Erythroblast (primary cell): ENCODE measurements at regions not wholly inside any gene's neighbourhood (a gene's known extent, or its start where the extent isn't known, plus 50 kb on each side); places are given as distances from the start of the nearest gene placed in this dataset.

ENCODE experiments used
- DNase-seq, 2 experiments: peaks; one replicate each; lab custom pipeline; 2025; lab: John Stamatoyannopoulos, UW
- GATA1 ChIP-seq: IDR thresholded peaks from 2 replicates; pipeline ENCODE4 v1.6.1; 2011; ENCODE audit warnings: low read depth, mild to moderate bottlenecking, control low read depth, low read length, moderate library complexity
- POLR2A ChIP-seq: IDR thresholded peaks from 2 replicates; pipeline ENCODE4 v1.6.1; 2011; ENCODE audit warnings: mild to moderate bottlenecking, low read length

DNA sequence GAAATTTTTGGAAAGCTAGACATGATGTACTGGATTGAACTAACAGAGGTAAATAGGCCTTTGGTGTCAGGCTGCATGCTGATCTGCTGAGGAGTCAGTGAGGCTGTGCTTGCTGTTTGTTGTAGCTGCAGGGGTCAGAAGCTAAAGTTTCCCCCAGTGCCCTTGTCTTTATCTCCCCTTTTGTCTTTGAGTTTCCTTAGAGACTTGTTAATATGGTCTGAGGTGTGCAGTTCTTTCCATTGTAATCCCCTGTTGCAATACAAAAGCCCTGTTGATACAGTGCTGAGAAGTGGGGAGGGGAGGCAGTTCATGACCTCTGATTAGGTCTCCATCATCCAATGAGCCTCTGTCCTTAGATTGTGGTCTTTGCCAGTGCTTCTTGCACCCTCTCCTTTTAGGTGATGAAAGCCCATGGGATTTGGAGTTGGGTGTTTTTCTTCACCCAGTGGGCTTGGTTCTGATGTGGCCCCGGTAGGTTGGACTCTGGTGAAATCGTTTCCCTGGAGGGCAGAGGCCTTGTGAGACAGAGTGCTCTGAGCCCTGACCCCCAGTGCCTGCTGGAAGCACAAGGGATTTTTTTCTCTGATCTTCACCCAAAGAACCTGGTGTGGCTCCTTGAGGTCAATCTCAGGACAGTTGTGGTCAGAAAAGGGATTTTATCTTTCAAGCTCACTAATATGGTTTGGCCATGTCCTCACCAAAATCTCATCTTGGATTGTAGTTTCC is 163.1 kb downstream of the TMEM18 start:
- no peak for DNase-seq
- TF ChIP-seq POLR2A (no peak), GATA1 (no peak)

DNA sequence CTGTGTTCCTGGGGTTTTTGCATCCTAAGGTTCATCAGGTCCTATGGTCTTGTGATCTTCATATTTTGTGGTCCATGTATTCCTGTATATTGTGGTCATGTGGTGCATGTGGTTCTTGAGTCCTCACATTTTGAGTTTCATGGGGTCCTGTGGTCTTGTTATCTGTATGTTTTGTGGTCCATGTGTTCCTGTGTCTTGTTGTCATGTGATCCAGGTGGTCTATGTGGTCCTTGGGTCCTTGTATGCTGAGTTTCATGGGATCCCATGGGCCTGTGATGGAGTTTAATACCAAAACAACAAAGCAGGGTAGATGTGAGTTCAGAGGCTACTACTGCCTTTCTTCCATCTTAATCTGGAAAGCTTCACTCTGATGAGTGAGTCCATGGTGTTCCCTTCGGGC is 166.4 kb downstream of the TMEM18 start:
- DNase-seq = no peak
- TF ChIP-seq GATA1 = no peak
- TF ChIP-seq POLR2A = no peak

DNA sequence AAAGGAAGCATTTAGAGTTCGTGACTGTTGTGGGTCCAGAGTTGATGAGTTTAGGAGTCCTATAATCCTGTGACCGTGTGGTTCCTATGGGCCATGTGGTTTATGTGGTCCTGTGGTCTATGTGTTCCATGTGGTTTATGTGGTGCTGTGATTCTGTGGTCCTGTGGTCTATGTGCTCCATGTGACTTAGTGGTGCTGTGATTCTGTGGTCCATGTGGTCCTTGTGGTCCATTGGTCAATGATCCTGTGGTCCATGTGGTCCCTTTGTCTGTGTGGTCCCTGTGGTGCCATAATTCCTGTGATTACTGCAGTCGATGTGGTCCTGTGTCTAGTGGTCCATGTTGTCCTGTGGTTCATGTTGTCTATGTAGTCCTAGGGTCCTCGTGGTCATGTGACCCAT is 167.3 kb downstream of the TMEM18 start:
- TF ChIP-seq POLR2A (no peak), GATA1 (no peak)
- DNase-seq = no peak

DNA sequence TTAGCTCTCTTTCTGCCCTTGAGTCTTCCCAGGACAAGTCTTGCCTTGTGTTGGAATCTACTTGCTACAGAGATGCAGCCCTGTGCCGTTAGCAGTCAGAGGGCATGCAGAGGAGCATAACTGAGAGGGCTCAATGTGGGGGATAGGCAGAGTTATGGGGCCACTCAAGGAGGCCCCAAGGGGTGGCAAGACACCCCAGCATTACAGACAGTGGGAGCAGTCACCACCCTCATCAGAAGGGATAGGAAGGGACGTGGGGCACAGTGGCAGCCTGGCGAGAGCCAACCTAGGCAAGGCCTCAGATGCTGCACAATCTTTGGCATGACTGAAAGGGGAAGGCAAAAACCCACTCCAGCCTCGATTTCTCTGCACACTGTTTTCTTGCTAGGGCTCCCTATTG is 169.1 kb downstream of the TMEM18 start:
- DNase-seq = no peak
- no peak for TF ChIP-seq POLR2A

DNA sequence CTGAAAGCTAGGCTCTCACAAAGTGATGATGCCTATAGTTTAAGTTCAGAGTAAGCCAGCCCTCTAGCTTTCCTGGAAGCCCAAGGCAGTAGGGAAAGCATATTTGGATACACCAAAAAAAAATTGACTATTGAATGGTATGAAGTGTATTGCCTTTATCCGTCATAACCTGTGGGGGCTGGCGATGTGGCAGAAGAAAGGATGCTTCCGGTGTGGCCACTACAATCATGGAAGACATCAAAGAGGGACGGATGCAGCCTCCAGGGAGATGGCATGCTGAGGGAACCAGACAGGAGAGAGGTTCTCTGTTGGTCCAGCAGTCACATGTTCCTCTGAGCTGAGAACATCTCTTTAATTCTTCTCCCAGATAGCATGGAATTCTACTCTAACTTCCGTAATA is 170.3 kb downstream of the TMEM18 start:
- no peak for DNase-seq
- no peak for TF ChIP-seq POLR2A
- TF ChIP-seq GATA1 = no peak

DNA sequence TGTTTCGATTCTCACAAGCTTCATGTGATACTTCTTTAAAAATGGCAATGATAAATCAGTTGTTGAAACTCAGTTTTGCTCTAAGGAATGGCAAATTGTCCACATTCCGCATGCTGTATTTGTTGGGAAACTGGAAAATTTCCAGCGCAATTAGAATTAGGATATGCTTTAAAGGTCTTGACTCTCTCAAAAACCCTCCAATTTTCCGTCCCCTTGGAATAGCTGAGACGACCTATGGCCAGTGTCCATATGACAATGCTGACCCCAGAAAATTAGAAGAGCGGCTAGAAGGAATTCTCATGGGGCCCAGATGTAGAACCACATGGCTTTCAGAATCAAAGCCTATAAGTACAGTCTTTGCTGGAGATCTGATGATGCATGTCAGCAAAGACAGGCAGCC is 170.8 kb downstream of the TMEM18 start:
- no peak for DNase-seq
- TF ChIP-seq GATA1 = no peak
- TF ChIP-seq POLR2A = no peak

DNA sequence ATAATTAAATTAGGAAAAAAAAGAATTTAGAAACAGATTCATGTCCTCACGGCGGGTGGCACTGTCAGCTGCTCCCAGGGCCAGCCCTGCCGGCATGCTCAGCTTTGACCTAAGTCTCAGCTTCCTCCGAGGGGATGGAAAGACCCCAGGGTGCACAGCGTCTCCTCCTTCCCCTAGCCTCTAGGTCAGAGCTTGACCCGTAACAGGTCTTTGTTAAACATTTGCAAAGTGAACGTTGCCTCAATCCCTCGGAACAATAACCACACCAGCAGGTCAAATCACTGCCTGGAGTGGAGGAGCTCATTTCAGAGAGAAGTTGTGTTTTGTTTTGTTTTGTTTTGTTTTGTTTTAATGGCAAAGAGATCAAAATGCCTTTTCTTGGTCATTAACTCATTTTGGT is 171.3 kb downstream of the TMEM18 start:
- TF ChIP-seq POLR2A = no peak
- no peak for TF ChIP-seq GATA1

DNA sequence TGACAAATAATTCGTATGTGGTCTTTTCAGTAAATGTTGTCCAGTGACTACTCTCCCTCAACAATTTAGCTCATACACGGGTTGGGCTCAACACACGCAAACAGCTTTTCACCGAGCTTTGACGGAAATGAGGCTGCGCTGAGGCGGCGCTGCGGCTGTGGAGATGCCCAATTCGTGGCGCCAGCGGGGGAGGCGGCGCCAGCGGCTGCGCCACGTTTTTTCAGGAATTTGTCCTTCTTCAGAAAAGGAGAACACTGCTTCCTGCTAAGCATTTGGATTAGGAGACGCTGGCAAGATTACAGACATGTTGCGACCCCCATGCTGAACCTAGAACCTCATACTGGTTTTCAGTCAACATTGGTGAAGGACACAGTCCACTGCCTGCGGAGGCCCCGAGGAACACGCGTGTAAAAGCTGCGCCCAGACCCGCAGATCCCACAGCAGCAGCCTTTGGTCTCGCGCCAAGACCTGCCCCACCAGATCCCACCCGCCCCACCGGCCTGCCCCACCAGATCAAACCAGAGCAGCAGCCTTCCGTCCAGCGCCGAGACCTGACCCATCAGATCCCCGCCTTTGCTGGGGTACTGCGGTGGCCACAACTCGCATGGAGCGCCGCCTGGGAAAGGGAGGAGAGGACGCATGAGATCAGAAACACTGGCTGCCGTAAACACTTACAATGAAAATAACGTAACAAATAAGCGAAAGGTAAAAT is 173.8 kb downstream of the TMEM18 start:
- TF ChIP-seq GATA1 (no peak), POLR2A (no peak)
- no peak for DNase-seq

More for the DNA sequence above, 171.3 kb downstream of the TMEM18 start:
- no peak for DNase-seq

DNA sequence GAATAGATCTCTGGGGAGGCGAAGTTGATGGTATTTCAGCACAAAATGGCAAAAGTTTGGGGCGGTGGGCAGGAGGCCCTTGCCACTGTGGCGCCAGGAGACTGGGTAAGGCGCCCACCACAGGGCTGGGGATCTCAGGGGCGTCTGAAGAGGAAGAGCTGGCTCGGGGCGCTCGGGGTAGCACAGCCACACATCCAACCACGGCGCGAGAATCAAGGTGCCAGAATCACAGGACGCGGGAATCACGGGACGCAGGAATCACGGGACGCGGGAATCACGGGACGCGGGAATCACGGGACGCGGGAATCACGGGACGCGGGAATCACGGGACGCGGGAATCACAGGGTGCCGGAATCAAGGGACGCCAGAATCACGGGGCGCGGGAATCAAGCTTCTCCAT is 174.4 kb downstream of the TMEM18 start:
- DNase-seq = no peak
- TF ChIP-seq POLR2A (no peak), GATA1 (no peak)

DNA sequence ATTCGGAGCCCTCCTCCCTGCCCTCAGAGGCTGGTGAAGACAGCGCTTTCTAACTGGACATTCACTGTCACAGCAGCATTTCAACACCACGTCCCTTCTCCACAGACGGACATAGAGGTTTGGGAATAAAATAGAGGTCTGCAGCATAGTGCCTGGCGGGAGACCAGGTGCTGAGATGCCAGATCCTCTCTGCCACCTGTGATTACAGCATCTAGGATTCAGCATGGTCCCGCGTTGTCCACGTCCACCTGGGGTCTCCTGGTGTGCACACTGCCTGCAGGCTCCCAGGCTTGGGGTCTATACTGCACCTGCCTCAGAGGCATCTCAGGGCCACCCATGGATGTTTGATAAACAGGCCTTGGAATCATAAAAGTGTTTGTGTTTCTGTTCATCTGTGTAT is 175.5 kb downstream of the TMEM18 start:
- TF ChIP-seq GATA1 (no peak), POLR2A (no peak)
- no peak for DNase-seq

DNA sequence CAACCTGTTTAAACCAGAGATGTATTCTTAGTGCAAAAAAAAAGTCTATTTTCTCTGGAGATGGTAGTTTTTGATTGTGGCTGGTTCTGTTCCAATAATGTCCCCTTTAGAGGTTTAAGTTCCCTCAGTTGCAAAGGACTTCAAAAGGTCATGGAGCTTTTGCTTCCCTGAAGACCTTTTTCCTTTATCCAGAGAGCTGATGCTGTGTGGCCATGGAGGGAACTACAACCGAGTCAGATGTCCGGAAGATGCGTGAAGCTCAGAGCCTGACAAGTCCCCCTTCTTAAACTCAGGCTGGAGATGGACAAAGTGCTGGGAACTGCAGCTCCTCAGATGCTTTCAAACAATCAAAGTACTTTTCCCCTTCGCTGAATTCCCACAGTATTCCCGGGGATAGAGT is 176.1 kb downstream of the TMEM18 start:
- no peak for DNase-seq
- no peak for TF ChIP-seq POLR2A
- TF ChIP-seq GATA1 = no peak

DNA sequence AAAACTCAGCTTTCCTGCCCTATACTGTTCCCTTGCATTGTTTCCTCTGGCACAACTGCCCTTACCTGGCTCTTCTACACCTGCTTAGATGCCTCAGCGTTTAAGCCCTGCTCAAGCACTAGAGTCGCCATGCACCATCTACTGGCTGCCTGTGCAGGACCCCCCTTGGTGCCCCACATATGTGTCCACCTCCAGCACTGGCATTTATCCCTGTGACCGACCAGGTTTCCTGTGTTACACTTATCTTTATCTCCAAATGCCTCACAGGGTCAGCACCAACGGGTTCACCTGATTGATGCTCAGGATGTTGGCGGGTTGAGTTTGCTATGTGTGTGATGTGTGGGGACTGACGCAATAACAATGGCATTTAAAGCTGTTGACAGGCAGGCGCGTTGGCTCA is 177.5 kb downstream of the TMEM18 start:
- TF ChIP-seq GATA1 = no peak
- TF ChIP-seq POLR2A = no peak
- DNase-seq = no peak

DNA sequence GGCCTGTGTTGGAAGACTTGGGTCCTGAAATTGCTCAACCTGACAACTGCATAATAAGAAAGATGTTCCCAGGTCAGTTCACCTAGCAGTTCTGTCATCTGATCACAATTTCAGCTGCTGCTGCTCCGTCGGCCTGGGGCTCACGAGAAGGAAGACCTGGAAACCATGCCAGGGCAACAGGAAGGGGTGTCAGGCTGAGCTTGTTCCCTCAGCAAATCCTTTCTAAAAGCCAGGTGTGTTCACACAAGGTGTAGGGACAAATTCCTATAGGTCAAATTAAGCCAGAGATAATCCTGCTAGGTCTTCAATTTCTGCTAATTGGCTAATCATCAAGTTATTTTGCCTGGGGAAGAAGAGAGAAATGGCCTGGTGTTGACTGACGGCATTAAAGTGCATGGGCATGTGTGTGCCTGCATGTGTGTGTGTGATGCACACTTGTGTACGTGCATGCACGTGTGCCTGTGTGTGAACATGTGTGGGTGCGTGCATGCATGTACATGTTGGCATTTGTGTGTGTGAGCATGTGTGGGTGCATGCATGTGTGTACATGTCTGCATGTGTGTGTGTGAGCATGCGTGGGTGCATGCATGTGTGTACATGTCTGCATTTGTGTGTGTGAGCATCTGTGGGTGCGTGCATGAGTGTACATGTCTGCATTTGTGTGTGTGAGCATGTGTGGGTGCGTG is 178.6 kb downstream of the TMEM18 start:
- DNase-seq = no peak
- no peak for TF ChIP-seq POLR2A
- no peak for TF ChIP-seq GATA1
